22Rv1 (cell line): ENCODE measurements at regions not wholly inside any gene's neighbourhood (a gene's known extent, or its start where the extent isn't known, plus 50 kb on each side); places are given as distances from the start of the nearest gene placed in this dataset.

Experiments
- CTCF ChIP-seq: fragments of 450-650 bp; IDR thresholded peaks from 2 replicates; pipeline ENCODE4 v1.5.1; 2017; ENCODE audit warnings: mild to moderate bottlenecking
- ZFX ChIP-seq: fragments of 450-650 bp; IDR thresholded peaks from 2 replicates; pipeline ENCODE4 v1.6.1; 2017; ENCODE audit warnings: antibody characterized with exemption, borderline replicate concordance

DNA sequence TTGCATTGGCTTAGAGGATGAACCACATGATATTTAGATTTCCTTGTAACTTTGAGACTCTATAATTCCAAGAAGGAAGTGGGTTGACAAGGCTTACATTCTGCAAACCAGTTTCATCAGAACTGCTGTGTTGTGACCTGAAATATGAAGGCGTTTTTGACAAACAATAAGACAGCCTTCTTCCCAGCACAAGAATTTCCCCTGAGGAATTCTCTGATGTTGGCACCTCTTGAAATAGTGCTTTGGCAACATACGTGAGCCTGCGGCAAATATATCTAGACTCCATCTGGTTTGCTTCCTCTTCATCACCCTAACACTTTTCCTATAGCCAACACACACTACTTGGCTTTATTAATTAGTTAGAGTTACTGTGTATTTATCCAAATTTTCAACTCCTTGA, 585.5 kb upstream of the SOX9 start:
- no peak for TF ChIP-seq CTCF
- no peak for TF ChIP-seq ZFX
